IPS-20b (cell line): ENCODE measurements at regions not wholly inside any gene's neighbourhood (a gene's known extent, or its start where the extent isn't known, plus 50 kb on each side); places are given as distances from the start of the nearest gene placed in this dataset.
"Not testable (repeated sequence)": the region's sequence is repeated elsewhere in the genome, so short reads cannot be mapped to it uniquely, and the experiment has no call there.

Experiments used
- H3K27ac ChIP-seq: one replicate; pipeline ENCODE4 v1.5.1; 2013; ENCODE audit warnings: low read length
- H3K27me3 ChIP-seq: 2 replicates; pipeline ENCODE4 v1.6.1; 2013; ENCODE audit warnings: mild to moderate bottlenecking, low read length, inconsistent platforms; ENCODE audit not compliant: insufficient read depth
- H3K36me3 ChIP-seq: 2 replicates; pipeline ENCODE4 v1.6.1; 2013; ENCODE audit warnings: low read depth, mild to moderate bottlenecking, inconsistent platforms, low read length, moderate library complexity; ENCODE audit not compliant: insufficient read depth
- H3K4me1 ChIP-seq: 2 replicates; pipeline ENCODE4 v1.6.1; 2013; ENCODE audit warnings: mild to moderate bottlenecking, control low read depth, inconsistent platforms, low read length, moderate library complexity; ENCODE audit not compliant: insufficient read depth
- H3K4me3 ChIP-seq: 2 replicates; pipeline ENCODE4 v1.5.1; 2013; ENCODE audit warnings: mild to moderate bottlenecking, low read length, inconsistent platforms
- H3K9ac ChIP-seq: 2 replicates; pipeline ENCODE4 v1.6.1; 2013; ENCODE audit warnings: low read depth, mild to moderate bottlenecking, inconsistent platforms, low read length, moderate library complexity
- H3K9me3 ChIP-seq: 2 replicates; pipeline ENCODE4 v1.6.1; 2013; ENCODE audit warnings: mild to moderate bottlenecking, low read depth, low read length, inconsistent platforms; ENCODE audit not compliant: insufficient read depth

DNA sequence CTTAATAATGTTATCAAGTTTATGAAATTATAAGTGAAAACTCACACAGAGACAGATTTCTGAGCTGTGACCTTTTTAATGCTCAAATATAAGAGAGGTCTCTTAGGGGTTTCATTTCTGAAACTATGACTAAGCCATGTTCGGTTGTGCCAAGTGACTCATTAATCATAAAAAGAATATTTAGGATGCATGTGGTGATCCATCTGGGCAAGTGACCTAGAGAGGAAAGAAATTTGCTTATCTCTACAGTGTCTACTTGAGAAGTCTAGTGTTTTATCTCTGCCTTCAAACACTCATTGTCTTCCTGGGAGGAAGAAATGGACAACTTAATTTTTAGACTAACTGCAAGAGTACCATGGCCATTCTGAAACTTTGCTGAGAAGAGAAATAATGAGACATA lies 545.3 kb upstream of the GRID2 start:
- Histone ChIP-seq H3K27me3 (no peaks in the 10 kb centered on the region), H3K4me1 (no peaks in the 10 kb centered on the region), H3K9me3 (no peaks in the 10 kb centered on the region), H3K27ac (no peak overlapping the region), H3K9ac (no peak overlapping the region), H3K4me3 (no peak overlapping the region), H3K36me3 (no peaks in the 10 kb centered on the region)

DNA sequence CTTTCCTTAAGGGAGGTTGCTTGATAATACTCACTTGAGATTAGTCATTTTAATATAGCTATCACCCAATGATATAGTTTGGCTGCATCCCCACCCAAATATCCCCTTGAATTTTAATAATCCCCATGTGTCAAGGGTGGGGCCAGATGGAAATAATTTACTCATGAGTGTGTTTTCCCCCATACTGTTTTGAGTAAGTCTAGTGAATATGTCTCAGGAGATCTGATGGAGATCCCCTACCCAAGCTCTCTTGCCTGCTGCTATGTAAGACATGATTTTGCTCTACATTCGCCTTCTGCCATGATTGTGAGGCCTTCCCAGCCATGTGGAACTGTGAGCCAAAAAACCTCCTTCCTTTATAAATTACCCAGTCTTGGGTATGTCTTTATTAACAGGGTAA lies 539.7 kb upstream of the GRID2 start:
- Histone ChIP-seq H3K9me3 (no peaks in the 10 kb centered on the region), H3K27me3 (no peaks in the 10 kb centered on the region), H3K4me3 (no peak overlapping the region), H3K4me1 (no peaks in the 10 kb centered on the region), H3K36me3 (no peaks in the 10 kb centered on the region), H3K27ac (no peak overlapping the region), H3K9ac (no peak overlapping the region)

DNA sequence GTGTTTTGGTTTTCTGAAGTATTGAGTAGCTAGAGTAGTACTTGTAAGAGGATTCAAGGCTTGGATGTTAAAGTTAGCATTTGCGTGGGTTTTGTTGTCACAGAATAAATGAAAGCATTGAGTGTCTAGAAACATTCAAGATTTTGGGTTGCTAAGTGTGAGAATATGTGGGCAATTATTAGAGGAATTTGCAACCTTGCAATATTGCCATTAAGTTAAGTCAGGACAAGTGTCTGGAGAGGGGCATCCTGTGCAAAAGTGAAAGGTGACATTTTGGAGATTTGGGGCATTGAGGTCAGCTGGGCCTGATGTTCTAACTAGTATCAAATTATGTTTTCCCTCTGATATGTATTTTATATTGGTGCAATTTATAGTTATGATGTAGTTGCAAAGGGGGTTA lies 533.9 kb upstream of the GRID2 start:
- Histone ChIP-seq H3K4me1 (no peaks in the 10 kb centered on the region), H3K27ac (no peak overlapping the region), H3K9ac (no peak overlapping the region), H3K27me3 (no peaks in the 10 kb centered on the region), H3K9me3 (peaks cover 14% of the 10 kb centered on the region; the same call in 1 of the 2 replicates), H3K4me3 (no peak overlapping the region), H3K36me3 (no peaks in the 10 kb centered on the region)

DNA sequence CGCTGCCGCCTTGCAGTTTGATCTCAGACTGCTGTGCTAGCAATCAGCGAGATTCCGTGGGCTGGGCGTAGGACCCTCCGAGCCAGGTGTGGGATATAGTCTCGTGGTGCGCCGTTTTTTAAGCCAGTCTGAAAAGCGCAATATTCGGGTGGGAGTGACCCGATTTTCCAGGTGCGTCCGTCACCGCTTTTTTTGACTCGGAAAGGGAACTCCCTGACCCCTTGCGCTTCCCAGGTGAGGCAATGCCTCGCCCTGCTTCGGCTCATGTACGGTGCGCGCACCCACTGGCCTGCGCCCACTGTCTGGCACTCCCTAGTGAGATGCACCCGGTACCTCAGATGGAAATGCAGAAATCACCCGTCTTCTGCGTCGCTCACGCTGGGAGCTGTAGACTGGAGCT lies 512.1 kb upstream of the GRID2 start:
- not testable (repeated sequence) for H3K27ac ChIP-seq, H3K27me3 ChIP-seq, H3K4me1 ChIP-seq, H3K36me3 ChIP-seq, H3K9me3 ChIP-seq
- 0 out of 2 replicates have a peak overlapping the region, but pooled peaks have one; percentile 32 for H3K9ac ChIP-seq
- H3K4me3 ChIP-seq = peak overlapping the region; percentile 48

DNA sequence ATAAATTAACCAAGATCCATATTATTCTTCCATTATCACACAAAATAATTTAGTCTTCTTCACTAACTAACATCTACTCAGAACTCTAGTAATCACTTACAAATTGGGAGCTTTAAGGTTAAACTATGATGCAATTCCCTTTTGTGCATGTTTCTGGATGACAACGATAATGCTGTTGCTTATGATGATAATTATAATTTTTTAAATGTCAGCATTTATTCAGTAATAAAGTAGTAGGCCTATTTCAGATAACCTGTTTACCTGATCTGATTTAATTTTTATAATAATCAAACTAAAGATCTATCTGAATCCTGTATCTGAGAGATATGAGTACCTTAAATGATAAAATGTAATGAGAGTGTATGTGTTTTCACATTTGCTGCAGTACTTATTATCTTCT lies 507.8 kb upstream of the GRID2 start:
- H3K27ac ChIP-seq = no peak overlapping the region
- no peaks in the 10 kb centered on the region for H3K36me3 ChIP-seq
- H3K4me3 ChIP-seq = no peak overlapping the region
- no peaks in the 10 kb centered on the region for H3K9me3 ChIP-seq
- no peak overlapping the region for H3K9ac ChIP-seq
- no peaks in the 10 kb centered on the region for H3K27me3 ChIP-seq
- no peaks in the 10 kb centered on the region for H3K4me1 ChIP-seq

DNA sequence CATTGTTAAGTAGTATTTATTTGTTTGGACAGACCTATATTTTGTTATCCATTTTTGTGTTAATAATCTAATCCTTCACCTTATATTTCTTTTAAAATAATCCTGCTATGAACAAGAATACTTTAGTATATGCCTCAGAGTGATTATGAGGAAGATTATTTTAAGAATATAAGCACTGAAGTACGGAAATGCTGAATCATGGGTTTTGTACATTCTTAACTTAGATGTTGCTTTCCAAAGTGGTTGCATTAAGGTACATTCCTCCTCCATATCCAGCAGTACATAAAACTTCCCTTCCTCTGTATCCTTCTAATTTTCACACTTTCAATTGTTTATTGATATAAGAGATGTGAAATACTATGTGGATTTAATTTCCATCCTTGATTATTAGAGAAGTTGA lies 491.4 kb upstream of the GRID2 start:
- H3K36me3 ChIP-seq = no peaks in the 10 kb centered on the region
- no peaks in the 10 kb centered on the region for H3K27me3 ChIP-seq
- no peak overlapping the region for H3K9ac ChIP-seq
- no peak overlapping the region for H3K27ac ChIP-seq
- H3K4me3 ChIP-seq = no peak overlapping the region
- H3K9me3 ChIP-seq = no peaks in the 10 kb centered on the region
- no peaks in the 10 kb centered on the region for H3K4me1 ChIP-seq

DNA sequence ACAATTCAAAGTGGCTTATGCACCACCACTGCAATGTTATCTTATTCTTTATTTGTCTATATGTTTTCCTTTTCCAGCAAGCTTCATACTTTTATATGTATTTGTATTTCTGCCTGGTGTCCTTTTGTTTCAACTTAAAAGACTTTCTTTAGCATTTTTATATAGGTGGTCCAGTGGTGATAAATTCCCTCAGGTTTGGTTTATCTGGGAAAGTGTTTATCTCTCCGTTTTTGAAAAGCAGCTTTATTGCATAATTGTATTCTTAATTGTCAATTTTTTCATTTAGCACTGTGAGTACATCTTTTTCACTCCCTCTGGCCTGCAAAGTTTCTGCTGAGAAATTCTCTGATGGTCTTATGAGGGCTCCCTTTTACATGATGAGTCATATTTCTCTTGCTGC lies 479.0 kb upstream of the GRID2 start:
- Histone ChIP-seq H3K27me3 (no peaks in the 10 kb centered on the region), H3K4me1 (no peaks in the 10 kb centered on the region), H3K27ac (no peak overlapping the region), H3K4me3 (no peak overlapping the region), H3K9me3 (peaks cover 13% of the 10 kb centered on the region), H3K36me3 (no peaks in the 10 kb centered on the region), H3K9ac (no peak overlapping the region)

DNA sequence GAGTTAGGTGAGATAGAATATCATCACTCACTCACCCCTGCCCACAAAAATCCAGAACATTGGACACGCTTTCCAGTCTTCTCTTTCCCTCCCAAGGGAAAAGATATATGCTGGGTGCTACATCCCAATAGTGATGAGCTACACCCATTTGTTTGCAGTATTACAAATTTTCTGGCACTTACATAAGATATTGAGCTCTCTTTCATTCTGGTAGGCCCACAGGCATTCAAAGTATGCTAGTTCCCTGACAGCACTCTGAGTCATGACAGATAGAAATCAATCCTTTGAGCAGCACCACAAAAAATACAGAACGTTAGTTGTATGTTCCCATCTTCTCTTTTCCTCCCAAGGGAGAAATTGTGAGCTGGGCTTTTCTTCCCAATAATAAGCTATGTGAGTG lies 477.6 kb upstream of the GRID2 start:
- no peaks in the 10 kb centered on the region for H3K27me3 ChIP-seq
- H3K9ac ChIP-seq = no peak overlapping the region
- peaks cover 9% of the 10 kb centered on the region for H3K9me3 ChIP-seq
- no peaks in the 10 kb centered on the region for H3K36me3 ChIP-seq
- H3K4me3 ChIP-seq = no peak overlapping the region
- no peaks in the 10 kb centered on the region for H3K4me1 ChIP-seq
- H3K27ac ChIP-seq = no peak overlapping the region

DNA sequence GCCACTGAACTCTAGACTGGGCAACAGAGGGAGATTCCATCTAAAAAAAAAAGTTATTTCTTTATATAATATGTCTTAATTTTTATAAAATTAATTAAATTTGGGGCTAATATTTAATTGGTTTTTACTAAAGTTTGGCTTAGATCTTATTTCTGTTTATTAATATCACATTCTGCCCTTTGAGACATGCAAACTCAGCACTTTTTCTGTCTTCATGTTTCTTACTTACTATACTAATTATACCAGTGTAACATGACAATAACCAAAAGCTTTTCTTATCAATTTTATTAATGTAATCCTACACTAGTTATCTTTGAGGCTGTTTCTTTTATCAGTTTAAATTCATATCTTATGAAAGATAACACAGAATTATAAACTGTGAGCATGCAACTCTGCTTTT lies 475.9 kb upstream of the GRID2 start:
- Histone ChIP-seq H3K9ac (no peak overlapping the region), H3K27me3 (no peaks in the 10 kb centered on the region), H3K36me3 (no peaks in the 10 kb centered on the region), H3K9me3 (peaks cover 5% of the 10 kb centered on the region), H3K4me3 (no peak overlapping the region), H3K27ac (no peak overlapping the region), H3K4me1 (no peaks in the 10 kb centered on the region)

DNA sequence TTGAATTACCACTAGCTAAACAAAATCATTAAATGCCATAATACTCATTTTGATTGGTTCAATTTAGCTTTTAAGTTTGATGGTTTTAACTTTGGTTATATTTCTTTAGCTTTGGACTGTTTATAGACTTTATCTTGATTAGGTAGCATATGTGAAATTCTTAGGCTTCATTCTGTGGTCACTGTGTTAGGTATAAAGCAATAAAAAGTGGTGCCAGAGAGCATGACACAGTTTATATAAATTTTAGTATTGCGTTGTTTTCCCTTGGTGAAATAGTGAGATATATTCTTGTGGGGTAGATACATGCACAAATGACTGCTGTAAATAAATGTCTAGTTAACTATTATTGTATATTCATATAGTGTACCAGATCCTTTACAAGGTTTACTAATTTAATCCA lies 474.2 kb upstream of the GRID2 start:
- Histone ChIP-seq H3K27ac (no peak overlapping the region), H3K36me3 (no peaks in the 10 kb centered on the region), H3K27me3 (no peaks in the 10 kb centered on the region), H3K9me3 (peaks cover 5% of the 10 kb centered on the region), H3K9ac (no peak overlapping the region), H3K4me1 (no peaks in the 10 kb centered on the region), H3K4me3 (no peak overlapping the region)

DNA sequence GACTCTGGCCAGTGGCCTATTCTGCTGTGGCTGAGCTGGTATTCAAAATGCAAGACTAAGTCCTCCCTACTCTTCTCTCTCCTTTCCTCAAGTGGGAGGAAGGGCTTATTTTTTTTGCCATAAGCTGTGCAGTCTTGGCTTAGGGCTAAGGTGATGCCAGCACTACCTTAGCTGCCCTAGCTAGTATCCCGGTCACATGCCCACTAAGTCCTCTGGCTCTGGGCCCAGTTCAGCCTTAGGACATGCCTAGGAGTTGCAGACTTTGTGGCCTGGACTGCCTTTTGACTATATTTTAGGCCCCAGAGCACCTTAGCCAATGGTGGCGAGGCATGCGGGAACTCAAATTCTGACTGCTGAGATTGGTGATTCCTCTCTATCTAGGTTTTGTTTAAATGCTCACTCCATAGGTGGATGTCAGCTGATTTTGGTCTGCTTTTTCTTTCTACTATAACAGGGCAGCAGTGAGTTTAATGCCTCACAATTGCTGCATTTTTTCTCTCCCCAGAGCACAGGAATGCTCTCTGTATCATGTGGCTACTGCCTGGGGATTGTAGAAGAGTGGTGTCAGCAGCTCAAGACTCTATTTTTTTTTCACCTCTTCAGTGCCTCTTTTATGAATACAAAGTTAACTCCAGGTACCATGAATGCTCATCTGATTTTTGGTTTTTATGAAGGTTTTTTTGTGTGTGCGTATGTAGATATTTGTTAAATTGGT lies 472.9 kb upstream of the GRID2 start:
- Histone ChIP-seq H3K4me3 (no peak overlapping the region), H3K4me1 (no peaks in the 10 kb centered on the region), H3K9ac (no peak overlapping the region), H3K27me3 (no peaks in the 10 kb centered on the region), H3K9me3 (peaks cover 2% of the 10 kb centered on the region; the same call in 1 of the 2 replicates), H3K27ac (no peak overlapping the region), H3K36me3 (no peaks in the 10 kb centered on the region)

DNA sequence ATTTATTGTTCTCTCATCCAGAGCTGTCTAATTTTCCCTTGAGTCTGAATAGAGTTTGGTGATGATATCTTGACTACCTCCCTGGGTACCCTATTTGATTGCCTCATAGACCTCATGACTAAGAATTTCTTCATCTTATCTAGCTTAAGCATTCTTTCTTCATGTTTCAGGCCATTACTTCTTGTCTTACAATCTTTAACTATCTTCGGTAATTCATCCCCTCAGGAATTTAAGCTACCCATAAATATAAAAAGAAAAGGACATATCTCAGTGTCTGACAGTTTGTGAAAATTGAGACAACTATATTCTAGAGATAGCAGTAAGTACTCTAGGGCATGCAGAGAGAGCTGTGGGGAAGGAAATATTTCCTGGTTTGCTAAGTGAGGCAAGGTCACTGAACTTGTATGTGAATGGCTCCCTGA lies 466.1 kb upstream of the GRID2 start:
- no peaks in the 10 kb centered on the region for H3K4me1 ChIP-seq
- no peaks in the 10 kb centered on the region; the same call in 1 of the 2 replicates for H3K9me3 ChIP-seq
- H3K9ac ChIP-seq = no peak overlapping the region

More for the DNA sequence above, 466.1 kb upstream of the GRID2 start:
- no peaks in the 10 kb centered on the region for H3K27me3 ChIP-seq
- H3K27ac ChIP-seq = no peak overlapping the region
- H3K4me3 ChIP-seq = no peak overlapping the region
- H3K36me3 ChIP-seq = no peaks in the 10 kb centered on the region
